ENCODE measurements at regions not wholly inside any gene's neighbourhood (a gene's known extent, or its start where the extent isn't known, plus 50 kb on each side); places are given as distances from the start of the nearest gene placed in this dataset.
"Not testable (repeated sequence)": the region's sequence is repeated elsewhere in the genome, so short reads cannot be mapped to it uniquely, and the experiment has no call there.

DNA sequence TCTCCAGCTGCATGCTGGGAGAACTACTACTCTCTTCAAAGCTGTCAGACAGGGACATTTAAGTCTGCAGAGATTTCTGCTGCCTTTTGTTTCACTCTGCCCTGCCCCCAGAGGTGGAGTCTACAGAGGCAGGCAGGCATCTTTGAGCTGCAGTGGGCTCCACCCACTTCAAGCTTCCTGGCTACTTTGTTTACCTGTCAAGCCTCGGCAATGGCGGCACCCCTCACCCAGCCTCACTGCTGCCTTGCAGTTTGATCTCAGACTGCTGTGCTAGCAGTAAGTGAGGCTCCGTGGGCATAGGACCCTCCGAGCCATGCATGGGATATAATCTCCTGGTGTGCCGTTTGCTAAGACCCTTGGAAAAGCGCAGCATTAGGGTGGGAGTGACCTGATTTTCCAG, 61.7 kb downstream of the DMRTA1 start:
- DNase-seq (ENCODE audit: low read depth, low spot score) = not testable (repeated sequence)

DNA sequence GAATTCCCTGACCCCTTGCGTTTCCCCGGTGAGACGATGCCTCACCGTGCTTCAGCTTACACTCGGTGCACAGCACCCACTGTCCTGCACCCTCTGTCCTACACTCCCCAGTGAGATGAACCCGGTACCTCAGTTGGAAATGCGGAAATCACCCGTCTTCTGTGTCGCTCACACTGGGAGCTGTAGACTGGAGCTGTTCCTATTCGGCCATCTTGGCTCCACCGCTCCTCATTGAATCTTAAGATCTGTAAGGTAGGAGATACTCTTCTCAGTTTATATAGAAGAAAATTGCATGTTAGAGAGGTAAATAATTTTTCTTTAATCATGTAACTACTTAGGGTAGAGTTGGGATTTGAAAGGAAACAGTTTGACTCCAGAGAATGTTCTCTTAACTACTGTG, 62.2 kb downstream of the DMRTA1 start:
- DNase-seq (ENCODE audit: low read depth, low spot score) = no peak

GRCh38 chr9:22512495-22512894, 65.9 kb downstream of the DMRTA1 start:
- no peak for DNase-seq (ENCODE audit: low read depth, low spot score)

- no peak for DNase-seq (ENCODE audit: low read depth, low spot score)
These were observed 68.2 kb downstream of the DMRTA1 start for GRCh38 chr9:22514871-22515270.

- DNase-seq (ENCODE audit: low read depth, low spot score) = no peak
These were observed 75.6 kb downstream of the DMRTA1 start for GRCh38 chr9:22522206-22522740.

DNA sequence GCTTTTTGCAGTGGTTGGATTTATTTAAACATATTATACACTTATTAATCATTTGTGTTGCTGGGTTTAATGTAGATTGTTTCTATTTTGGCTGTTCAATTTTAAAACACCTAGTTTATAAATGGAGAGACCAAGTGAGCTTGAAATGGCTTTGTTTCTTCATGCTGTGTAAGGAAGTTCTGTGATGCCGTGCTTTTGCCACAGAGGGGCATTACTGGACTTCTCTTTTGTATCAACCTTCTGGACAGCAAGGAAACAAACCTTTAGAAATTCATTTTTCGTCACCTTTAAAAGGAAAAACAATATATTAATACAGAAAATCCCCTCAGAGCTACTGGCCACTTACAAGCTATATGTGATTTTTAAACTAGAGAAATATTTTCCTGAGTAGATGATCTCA, 81.9 kb downstream of the DMRTA1 start:
- DNase-seq (ENCODE audit: low read depth, low spot score) = no peak

DNA sequence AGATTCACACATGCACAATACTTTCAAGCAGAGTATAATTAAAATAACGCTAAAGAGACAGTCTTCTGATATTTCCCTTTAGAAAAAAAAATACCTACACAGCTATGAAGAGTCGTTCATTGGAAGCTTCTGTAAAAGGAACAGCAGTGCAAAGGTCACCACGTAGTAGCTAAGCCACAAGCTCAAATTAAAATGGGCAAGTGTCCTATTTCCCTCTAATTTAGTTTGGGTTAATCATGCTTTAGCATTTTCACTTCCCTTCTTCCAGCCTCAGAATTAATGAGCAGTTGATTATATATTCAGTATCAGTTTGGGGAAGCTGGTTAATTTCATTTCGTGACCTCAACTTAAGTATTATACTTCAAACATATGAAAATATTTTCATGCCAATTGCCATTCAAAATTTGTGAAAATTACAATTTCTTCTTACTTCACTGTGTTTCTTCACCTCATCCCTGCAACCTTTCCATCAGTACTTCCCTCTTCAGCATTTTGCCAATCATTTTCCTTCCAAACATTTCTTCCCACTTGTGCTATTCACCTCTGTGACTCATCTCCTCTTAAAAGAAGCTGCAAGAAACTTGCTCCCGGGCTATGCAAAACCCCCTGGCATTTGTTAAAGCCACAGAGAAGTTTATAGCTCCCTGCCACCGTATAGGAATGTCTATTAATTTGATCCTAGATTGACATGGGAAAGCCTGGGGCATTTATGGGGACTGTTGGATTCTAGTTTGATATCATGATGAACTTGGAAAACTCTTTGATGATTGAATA, 83.0 kb downstream of the DMRTA1 start:
- no peak for DNase-seq (ENCODE audit: low read depth, low spot score)

DNA sequence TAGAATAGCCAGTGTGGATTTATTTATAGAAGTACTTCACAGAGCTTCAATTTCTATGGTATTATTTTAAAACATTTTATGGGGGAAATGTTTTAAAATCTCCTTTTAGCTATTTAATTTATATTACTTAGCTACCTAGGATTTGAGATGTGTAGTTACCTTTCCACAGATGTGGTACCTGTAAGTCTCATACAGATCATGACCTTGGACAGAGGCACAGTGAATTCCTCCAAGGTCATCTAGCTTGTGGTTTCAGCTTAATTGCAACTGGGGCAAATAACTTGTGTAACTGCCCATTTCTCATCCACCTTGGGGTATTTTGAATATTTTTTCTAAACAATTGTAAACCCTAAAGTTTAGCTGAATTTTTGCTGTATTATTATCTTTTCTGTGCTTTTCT, 89.2 kb downstream of the DMRTA1 start:
- DNase-seq (ENCODE audit: low read depth, low spot score) = no peak

DNA sequence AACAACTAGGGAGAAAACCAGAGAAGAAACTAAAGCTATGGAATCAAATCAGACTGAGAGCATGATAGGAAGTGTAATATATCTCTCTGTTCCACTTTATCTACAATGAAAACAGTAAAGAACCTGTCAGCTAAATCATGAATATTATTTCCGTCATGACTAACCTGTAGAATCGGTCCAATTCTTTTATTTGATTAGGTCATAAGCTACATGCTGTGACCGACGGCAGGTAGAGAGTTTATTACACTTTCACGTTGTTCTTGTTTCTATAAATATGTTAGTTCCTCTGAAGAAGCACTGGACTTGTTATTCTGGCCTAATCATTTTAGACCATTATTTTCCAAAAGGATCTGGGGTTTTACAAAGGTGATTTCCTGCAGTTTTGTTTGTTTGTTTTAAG, 91.1 kb downstream of the DMRTA1 start:
- no peak for DNase-seq (ENCODE audit: low read depth, low spot score)

GRCh38 chr9:22548625-22549024, 102.0 kb downstream of the DMRTA1 start:
- DNase-seq (ENCODE audit: low read depth, low spot score) = no peak

- no peak for DNase-seq (ENCODE audit: low read depth, low spot score)
These were observed 128.1 kb downstream of the DMRTA1 start for GRCh38 chr9:22574740-22575139.

GRCh38 chr9:22580788-22581187, 134.2 kb downstream of the DMRTA1 start:
- no peak for DNase-seq (ENCODE audit: low read depth, low spot score)

- DNase-seq (ENCODE audit: low read depth, low spot score) = no peak
These were observed 135.6 kb downstream of the DMRTA1 start for GRCh38 chr9:22582221-22582620.

GRCh38 chr9:22588918-22589317, 142.3 kb downstream of the DMRTA1 start:
- no peak for DNase-seq (ENCODE audit: low read depth, low spot score)

DNA sequence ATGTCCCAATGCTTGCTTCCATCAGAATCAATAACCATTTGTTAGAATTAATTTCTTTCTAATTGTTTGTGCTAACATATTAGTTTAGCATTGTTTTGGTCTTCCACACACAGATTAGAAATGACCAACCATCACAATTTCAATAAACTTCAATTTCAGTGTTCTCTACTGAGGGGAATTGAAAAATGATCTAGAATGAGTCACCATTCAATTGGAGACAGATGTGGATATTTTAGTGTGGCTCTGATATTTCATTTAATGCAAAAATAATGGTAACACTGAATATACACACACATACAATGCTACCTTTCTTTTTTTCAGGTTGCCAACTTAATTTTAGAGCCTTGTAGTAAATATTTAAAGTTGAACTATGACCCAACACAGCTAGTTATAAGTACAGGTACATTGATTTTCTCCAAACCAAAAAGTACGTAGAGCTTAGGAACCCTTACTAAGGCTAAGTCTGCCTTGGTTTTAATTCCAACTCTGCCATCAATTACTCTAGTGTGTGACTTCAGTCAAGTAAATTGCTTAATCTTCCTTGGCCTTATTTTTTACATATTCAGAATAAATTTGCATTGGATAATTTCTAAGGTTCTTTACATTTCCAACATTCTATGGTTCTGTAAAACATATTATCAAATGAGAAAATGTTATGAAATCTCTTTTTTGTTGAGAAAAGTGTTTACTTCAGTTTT, 143.9 kb downstream of the DMRTA1 start:
- DNase-seq (ENCODE audit: low read depth, low spot score) = no peak

- no peak for DNase-seq (ENCODE audit: low read depth, low spot score)
These were observed 149.2 kb downstream of the DMRTA1 start for GRCh38 chr9:22595805-22596204.

DNA sequence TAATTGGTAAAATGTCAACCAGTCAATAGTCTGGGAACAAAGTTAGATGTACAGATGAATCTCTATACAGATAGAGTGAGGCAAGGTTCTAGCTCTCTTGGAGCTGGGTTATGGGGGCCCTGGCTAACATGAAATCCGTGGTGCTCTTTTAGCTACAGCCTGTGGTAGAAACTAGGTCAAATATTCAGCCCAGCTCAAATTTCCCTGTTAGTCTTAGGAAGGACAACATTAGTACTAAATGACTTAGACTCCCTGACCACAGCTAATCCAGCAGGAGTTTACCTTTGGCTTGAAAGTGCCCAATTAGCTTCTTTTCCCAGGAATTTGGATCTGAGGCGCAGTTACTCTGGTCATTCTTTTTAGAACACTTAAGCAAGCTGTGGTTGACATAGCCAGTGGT, 170.5 kb downstream of the DMRTA1 start:
- no peak for DNase-seq (ENCODE audit: low read depth, low spot score)

DNA sequence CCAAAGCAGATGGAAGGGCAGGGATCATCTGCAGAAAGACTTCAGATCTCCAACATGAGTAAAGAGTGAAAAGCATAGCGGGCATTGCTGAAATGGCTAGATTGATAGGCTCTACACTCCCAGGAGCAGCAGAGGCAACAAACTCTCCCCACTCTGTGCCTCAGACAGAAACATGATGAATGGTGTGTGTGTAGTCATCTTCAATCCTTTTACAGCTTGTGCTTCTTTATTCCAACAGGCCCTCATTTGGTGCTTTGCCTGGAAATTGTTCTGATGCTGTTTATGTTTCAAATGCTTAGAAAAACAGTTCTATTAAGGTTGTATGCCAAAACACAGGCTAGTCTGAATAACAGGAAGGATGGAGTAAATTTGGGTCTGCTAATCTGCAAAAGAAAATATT, 176.2 kb downstream of the DMRTA1 start:
- no peak for DNase-seq (ENCODE audit: low read depth, low spot score)

DNA sequence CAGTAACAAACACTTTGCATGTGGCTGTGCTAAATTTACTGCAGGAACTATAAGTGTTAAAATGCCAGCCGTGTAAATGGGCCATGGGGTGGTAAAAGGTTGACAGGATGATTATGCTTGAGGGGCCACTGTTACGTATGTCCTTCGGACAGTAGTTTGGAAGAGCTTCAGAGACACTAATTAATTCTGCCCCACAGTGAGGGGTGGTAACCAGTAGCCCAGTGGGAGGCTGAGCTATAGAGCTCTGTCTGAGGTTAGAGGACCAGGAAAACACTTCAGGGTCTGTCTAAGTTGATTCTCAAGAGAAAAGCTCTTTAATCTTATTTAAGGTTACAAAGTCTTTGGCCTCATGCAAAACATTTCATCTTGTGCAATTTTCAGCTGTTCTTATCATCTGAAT, 176.6 kb downstream of the DMRTA1 start:
- no peak for DNase-seq (ENCODE audit: low read depth, low spot score)

DNA sequence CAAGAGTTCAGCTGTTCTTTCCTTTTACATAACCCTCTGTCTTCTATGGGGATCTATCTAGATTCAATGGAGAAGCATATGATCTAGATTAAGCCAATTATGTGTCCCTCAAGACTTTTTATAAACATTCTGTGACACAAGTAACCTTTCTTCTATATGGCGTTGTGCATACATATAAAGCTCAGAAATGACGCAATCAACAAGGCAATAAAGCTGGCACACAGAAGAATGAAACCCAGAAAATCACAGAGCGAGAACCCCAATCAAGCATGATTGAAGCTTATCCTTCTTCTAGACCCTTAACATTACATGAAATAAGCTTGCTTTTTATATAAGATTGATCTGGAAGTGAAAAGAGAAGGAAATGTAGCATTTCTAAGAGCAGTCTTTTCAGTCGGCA, 178.9 kb downstream of the DMRTA1 start:
- DNase-seq (ENCODE audit: low read depth, low spot score) = no peak

DNA sequence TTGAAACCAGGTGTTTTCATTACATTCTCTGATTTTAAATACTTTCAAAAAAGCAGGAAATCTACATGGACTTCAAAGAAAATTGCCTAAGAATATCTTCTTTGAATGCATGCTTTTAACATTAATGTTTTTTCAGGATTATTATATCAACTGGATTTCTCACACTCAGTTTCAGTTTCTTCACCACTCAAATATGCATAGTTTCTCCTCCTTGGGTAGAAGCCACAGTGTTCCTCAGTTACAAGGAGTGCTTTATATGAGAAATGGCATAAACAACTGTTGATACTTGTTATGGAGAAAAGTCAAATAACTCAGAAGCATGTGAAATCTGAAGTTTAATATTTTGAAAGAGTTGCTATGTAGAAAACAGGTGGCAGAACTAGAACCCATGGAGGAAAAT, 196.9 kb downstream of the DMRTA1 start:
- DNase-seq (ENCODE audit: low read depth, low spot score) = no peak

DNA sequence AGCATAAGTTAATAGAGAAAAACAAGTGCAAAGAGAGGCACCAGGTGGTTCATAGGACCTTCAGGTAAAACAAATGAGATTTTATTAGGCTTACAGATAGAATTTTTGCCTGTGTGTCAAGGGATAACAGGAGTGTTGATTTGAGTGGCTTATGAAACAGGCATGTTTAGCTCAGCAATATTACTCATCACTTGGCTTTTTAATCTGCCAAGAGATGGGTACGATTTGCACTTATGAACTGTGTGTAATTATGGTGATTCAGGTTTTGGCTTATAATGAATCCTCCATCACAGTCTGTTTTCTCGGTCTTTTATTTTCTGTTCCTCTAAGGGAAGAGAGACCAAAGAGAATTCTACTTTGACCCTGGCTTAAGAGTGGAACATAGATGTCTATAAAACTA, 199.3 kb downstream of the DMRTA1 start:
- no peak for DNase-seq (ENCODE audit: low read depth, low spot score)

GRCh38 chr9:22649384-22649783, 202.8 kb downstream of the DMRTA1 start:
- DNase-seq (ENCODE audit: low read depth, low spot score) = no peak
